DND-41 (cell line): ENCODE measurements at regions not wholly inside any gene's neighbourhood (a gene's known extent, or its start where the extent isn't known, plus 50 kb on each side); places are given as distances from the start of the nearest gene placed in this dataset.

Experiments
- ATAC-seq: fragments of 200-7000 bp; cut with Tn5 transposase; 3 replicates; pipeline ENCODE4 v1.9.1; 2021; ENCODE audit warnings: low read depth; ENCODE audit not compliant: insufficient read depth
- DNase-seq: peaks from one replicate; pipeline ENCODE4 v3.0.0-alpha.2; 2020
- H2AFZ ChIP-seq: 2 replicates; pipeline ENCODE4 v1.6.0; 2012; ENCODE audit warnings: low read depth, low read length
- H3K27ac ChIP-seq: 2 replicates; pipeline ENCODE4 v1.5.1; 2012; ENCODE audit warnings: low read length, inconsistent platforms
- H3K27me3 ChIP-seq: fragments of 200-600 bp; sonication (generic); 2 replicates; pipeline ENCODE4 v1.6.0; 2012; ENCODE audit warnings: low read length, mild to moderate bottlenecking, inconsistent platforms; ENCODE audit not compliant: insufficient read depth, poor library complexity
- H3K36me3 ChIP-seq: 2 replicates; pipeline ENCODE4 v1.5.1; 2012; ENCODE audit warnings: low read length, inconsistent platforms; ENCODE audit not compliant: insufficient read depth
- H3K4me1 ChIP-seq: 2 replicates; pipeline ENCODE4 v1.5.1; 2012; ENCODE audit warnings: mild to moderate bottlenecking, low read length; ENCODE audit not compliant: insufficient read depth
- H3K4me2 ChIP-seq: 2 replicates; pipeline ENCODE4 v1.6.0; 2012; ENCODE audit warnings: mild to moderate bottlenecking, moderate library complexity, low read length, inconsistent platforms; ENCODE audit not compliant: insufficient read depth
- H3K4me3 ChIP-seq, 2 experiments: fragments of 200-600 bp in 1 of 2; shearing (Covaris generic) in 1 of 2; 2 replicates each; pipeline ENCODE4 v1.5.1; 2012 to 2016; ENCODE audit warnings: inconsistent platforms in 2 of 2, low read length in 2 of 2, mild to moderate bottlenecking in 2 of 2, low read depth in 1 of 2, moderate library complexity in 1 of 2
- H3K79me2 ChIP-seq: 2 replicates; pipeline ENCODE4 v1.6.0; 2012; ENCODE audit warnings: low read length, inconsistent platforms; ENCODE audit not compliant: insufficient read depth
- H3K9ac ChIP-seq: 2 replicates; pipeline ENCODE4 v1.6.0; 2012; ENCODE audit warnings: low read depth, mild to moderate bottlenecking, inconsistent platforms, low read length, moderate library complexity
- H3K9me3 ChIP-seq: 2 replicates; pipeline ENCODE4 v1.5.1; 2012; ENCODE audit warnings: low read length, moderate library complexity, mild to moderate bottlenecking, inconsistent platforms; ENCODE audit not compliant: insufficient read depth, severe bottlenecking
- H4K20me1 ChIP-seq: 2 replicates; pipeline ENCODE4 v1.6.0; 2012; ENCODE audit warnings: low read length; ENCODE audit not compliant: insufficient read depth
- CTCF ChIP-seq: IDR thresholded peaks from 2 replicates; pipeline ENCODE4 v1.5.1; 2012; ENCODE audit warnings: borderline replicate concordance, low read length, moderate library complexity, mild to moderate bottlenecking; ENCODE audit not compliant: poor library complexity, severe bottlenecking; ENCODE audit errors: extremely low read depth
- EZH2 ChIP-seq: IDR thresholded peaks from 3 replicates; pipeline ENCODE4 v1.6.1; 2012; ENCODE audit warnings: borderline replicate concordance, low read depth, mild to moderate bottlenecking, moderate library complexity, low read length, inconsistent platforms; ENCODE audit not compliant: severe bottlenecking

- TF ChIP-seq EZH2 = no peak
- TF ChIP-seq CTCF = no peak
- H2AFZ ChIP-seq = no peak overlapping the region
- H3K4me2 ChIP-seq = no peak overlapping the region
- no peak overlapping the region for H3K4me3 ChIP-seq
- H3K4me1 ChIP-seq = no peaks in the 10 kb centered on the region
- no peaks in the 10 kb centered on the region for H3K79me2 ChIP-seq
- H4K20me1 ChIP-seq = no peaks in the 10 kb centered on the region
- DNase-seq (no peak), ATAC-seq (no peak)
- no peak overlapping the region for H3K27ac ChIP-seq
- no peaks in the 10 kb centered on the region for H3K27me3 ChIP-seq
- no peaks in the 10 kb centered on the region for H3K9me3 ChIP-seq
- H3K9ac ChIP-seq = no peak overlapping the region
- no peaks in the 10 kb centered on the region for H3K36me3 ChIP-seq
Measured at GRCh38 chr15:98455904-98456303, 192.4 kb upstream of the IGF1R start.

- no peaks in the 10 kb centered on the region for H3K4me1 ChIP-seq
- peaks cover 12% of the 10 kb centered on the region for H3K27me3 ChIP-seq
- no peak overlapping the region for H2AFZ ChIP-seq
- TF ChIP-seq EZH2 = no peak
- TF ChIP-seq CTCF = no peak
- ATAC-seq (no peak), DNase-seq (no peak)
- H3K9me3 ChIP-seq = peaks cover 7% of the 10 kb centered on the region
- H3K27ac ChIP-seq = no peak overlapping the region
- no peaks in the 10 kb centered on the region for H3K79me2 ChIP-seq
- H3K36me3 ChIP-seq = no peaks in the 10 kb centered on the region
- no peaks in the 10 kb centered on the region for H4K20me1 ChIP-seq
- H3K9ac ChIP-seq = no peak overlapping the region
- no peak overlapping the region for H3K4me3 ChIP-seq
- H3K4me2 ChIP-seq = no peak overlapping the region
Measured at GRCh38 chr15:98476559-98476958, 171.8 kb upstream of the IGF1R start.

GRCh38 chr15:98480844-98481243 is 167.5 kb upstream of the IGF1R start:
- DNase-seq (no peak), ATAC-seq (no peak)
- H3K36me3 ChIP-seq = no peaks in the 10 kb centered on the region
- H3K27me3 ChIP-seq = no peaks in the 10 kb centered on the region
- H3K9me3 ChIP-seq = peaks cover 7% of the 10 kb centered on the region
- H3K27ac ChIP-seq = no peak overlapping the region
- no peaks in the 10 kb centered on the region for H3K79me2 ChIP-seq
- H3K4me1 ChIP-seq = no peaks in the 10 kb centered on the region
- H4K20me1 ChIP-seq = no peaks in the 10 kb centered on the region
- H3K4me2 ChIP-seq = no peak overlapping the region
- no peak for TF ChIP-seq EZH2
- no peak for TF ChIP-seq CTCF
- H3K9ac ChIP-seq = no peak overlapping the region
- H3K4me3 ChIP-seq = no peak overlapping the region
- no peak overlapping the region for H2AFZ ChIP-seq

- Histone ChIP-seq H3K4me1 (no peaks in the 10 kb centered on the region), H3K4me3 (no peak overlapping the region), H3K27ac (no peak overlapping the region), H3K79me2 (no peaks in the 10 kb centered on the region), H3K27me3 (no peaks in the 10 kb centered on the region), H3K9me3 (no peaks in the 10 kb centered on the region), H2AFZ (no peak overlapping the region), H3K9ac (no peak overlapping the region), H3K4me2 (no peak overlapping the region), H3K36me3 (no peaks in the 10 kb centered on the region), H4K20me1 (no peaks in the 10 kb centered on the region)
- no peak for ATAC-seq
- no peak for TF ChIP-seq EZH2
- no peak for DNase-seq
Measured at GRCh38 chr15:98483575-98484130, 164.7 kb upstream of the IGF1R start.
